Endodermal cell (in vitro differentiated cells): ENCODE measurements at regions not wholly inside any gene's neighbourhood (a gene's known extent, or its start where the extent isn't known, plus 50 kb on each side); places are given as distances from the start of the nearest gene placed in this dataset.

Experiments
- DNase-seq: peaks from one replicate; pipeline ENCODE4 v3.0.0-alpha.2; 2017
- H3K27ac ChIP-seq: 2 replicates; pipeline ENCODE4 v1.5.1; 2013; ENCODE audit warnings: mild to moderate bottlenecking, low read depth, low read length, moderate library complexity
- H3K27me3 ChIP-seq: 2 replicates; pipeline ENCODE4 v1.6.1; 2013; ENCODE audit warnings: mild to moderate bottlenecking, low read length, moderate library complexity; ENCODE audit not compliant: insufficient read depth, control insufficient read depth, poor library complexity, severe bottlenecking
- H3K36me3 ChIP-seq: 2 replicates; pipeline ENCODE4 v1.7.0; 2013; ENCODE audit warnings: mild to moderate bottlenecking, low read length, moderate library complexity; ENCODE audit not compliant: control insufficient read depth, insufficient read depth
- H3K4me1 ChIP-seq: one replicate; pipeline ENCODE4 v1.7.0; 2013; ENCODE audit warnings: low read length; ENCODE audit not compliant: control insufficient read depth, insufficient read depth
- H3K4me3 ChIP-seq: 2 replicates; pipeline ENCODE4 v1.5.1; 2013; ENCODE audit warnings: mild to moderate bottlenecking, low read length, moderate library complexity
- H3K9ac ChIP-seq: 2 replicates; pipeline ENCODE4 v1.6.1; 2013; ENCODE audit warnings: mild to moderate bottlenecking, low read length, moderate library complexity; ENCODE audit not compliant: poor library complexity, severe bottlenecking; ENCODE audit errors: extremely low read depth
- H3K9me3 ChIP-seq: 2 replicates; pipeline ENCODE4 v1.6.1; 2013; ENCODE audit warnings: mild to moderate bottlenecking, low read length, moderate library complexity; ENCODE audit not compliant: control insufficient read depth
- H3K27ac Mint-ChIP-seq: 2 replicates; pipeline ENCODE4 v1.8.0; 2020; ENCODE audit warnings: mixed read lengths
- H3K27me3 Mint-ChIP-seq: 2 replicates; pipeline ENCODE4 v1.8.0; 2021; ENCODE audit warnings: mild to moderate bottlenecking, mixed read lengths; ENCODE audit not compliant: insufficient read depth
- H3K36me3 Mint-ChIP-seq: 2 replicates; pipeline ENCODE4 v1.8.0; 2020; ENCODE audit warnings: low read depth, mixed read lengths
- H3K4me1 Mint-ChIP-seq: 2 replicates; pipeline ENCODE4 v1.8.0; 2020; ENCODE audit warnings: mixed read lengths
- H3K4me3 Mint-ChIP-seq: 2 replicates; pipeline ENCODE4 v1.8.0; 2020; ENCODE audit warnings: mild to moderate bottlenecking, moderate library complexity, mixed read lengths
- H3K9me3 Mint-ChIP-seq: 2 replicates; pipeline ENCODE4 v1.8.0; 2020; ENCODE audit warnings: mild to moderate bottlenecking, mixed read lengths
- WGBS, 2 experiments: methylation state at CpG; one replicate each; pipeline versions ENCODE4 v1.1.5 to v1.1.7; 2013; ENCODE audit warnings: missing lambda C conversion rate in 2 of 2, mixed read lengths in 1 of 2; ENCODE audit not compliant: insufficient coverage in 1 of 2, insufficient read length in 1 of 2; 5-methylcytosine and 5-hydroxymethylcytosine counted together
- TF ChIP-seq, protein P1 (sequence below): fragments of 200-600 bp; sonication (generic); conservative IDR thresholded peaks from 2 replicates; pipeline ENCODE4 v1.5.0; 2021; ENCODE audit warnings: antibody characterized with exemption, mild to moderate bottlenecking

GRCh38 chr11:29282088-29282487, 734.7 kb downstream of the KCNA4 start:
- Mint-ChIP-seq H3K4me3 (no peak overlapping the region), H3K36me3 (no peaks in the 10 kb centered on the region), H3K27ac (no peak overlapping the region), H3K27me3 (no peaks in the 10 kb centered on the region), H3K9me3 (no peaks in the 10 kb centered on the region), H3K4me1 (no peaks in the 10 kb centered on the region)
- no peaks in the 10 kb centered on the region for H3K36me3 ChIP-seq
- H3K9me3 ChIP-seq = no peaks in the 10 kb centered on the region
- H3K27me3 ChIP-seq = no peaks in the 10 kb centered on the region
- TF ChIP-seq, protein P1, sequence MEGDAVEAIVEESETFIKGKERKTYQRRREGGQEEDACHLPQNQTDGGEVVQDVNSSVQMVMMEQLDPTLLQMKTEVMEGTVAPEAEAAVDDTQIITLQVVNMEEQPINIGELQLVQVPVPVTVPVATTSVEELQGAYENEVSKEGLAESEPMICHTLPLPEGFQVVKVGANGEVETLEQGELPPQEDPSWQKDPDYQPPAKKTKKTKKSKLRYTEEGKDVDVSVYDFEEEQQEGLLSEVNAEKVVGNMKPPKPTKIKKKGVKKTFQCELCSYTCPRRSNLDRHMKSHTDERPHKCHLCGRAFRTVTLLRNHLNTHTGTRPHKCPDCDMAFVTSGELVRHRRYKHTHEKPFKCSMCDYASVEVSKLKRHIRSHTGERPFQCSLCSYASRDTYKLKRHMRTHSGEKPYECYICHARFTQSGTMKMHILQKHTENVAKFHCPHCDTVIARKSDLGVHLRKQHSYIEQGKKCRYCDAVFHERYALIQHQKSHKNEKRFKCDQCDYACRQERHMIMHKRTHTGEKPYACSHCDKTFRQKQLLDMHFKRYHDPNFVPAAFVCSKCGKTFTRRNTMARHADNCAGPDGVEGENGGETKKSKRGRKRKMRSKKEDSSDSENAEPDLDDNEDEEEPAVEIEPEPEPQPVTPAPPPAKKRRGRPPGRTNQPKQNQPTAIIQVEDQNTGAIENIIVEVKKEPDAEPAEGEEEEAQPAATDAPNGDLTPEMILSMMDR = no peak
- WGBS, 2 experiments = 57 to 83% methylated on average over 1 to 2 of the region's 2 CpGs
- no peak for DNase-seq
- no peaks in the 10 kb centered on the region for H3K4me1 ChIP-seq
- no peak overlapping the region for H3K27ac ChIP-seq
- H3K9ac ChIP-seq = no peak overlapping the region
- H3K4me3 ChIP-seq = no peak overlapping the region

DNA sequence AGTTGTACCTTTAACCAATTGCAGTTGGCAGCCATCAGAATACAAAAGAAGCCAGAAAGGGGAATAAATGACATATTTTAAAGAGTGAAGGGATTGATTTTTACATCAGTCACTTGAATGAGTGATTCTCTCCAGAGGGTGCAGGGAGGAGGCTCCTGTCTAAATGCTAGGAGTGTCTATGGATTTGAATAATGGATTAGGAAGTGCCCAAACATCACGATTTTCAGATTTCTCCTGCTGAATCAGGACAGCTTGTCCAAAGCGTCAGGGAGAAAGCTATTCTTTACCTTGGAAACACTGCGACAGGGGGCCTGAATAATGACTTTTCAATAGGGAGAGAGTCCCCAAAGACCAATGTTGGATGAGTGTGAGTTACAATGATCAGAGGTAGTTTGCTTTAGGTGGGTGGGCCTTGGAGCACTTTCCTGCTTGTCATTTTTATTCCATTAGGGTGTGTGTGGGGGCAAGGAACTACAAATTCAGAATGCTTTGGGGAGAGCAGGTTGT, 735.5 kb downstream of the KCNA4 start:
- H3K4me3 Mint-ChIP-seq = no peak overlapping the region
- H3K27me3 ChIP-seq = no peaks in the 10 kb centered on the region
- H3K27ac Mint-ChIP-seq = no peak overlapping the region
- DNase-seq = no peak
- no peaks in the 10 kb centered on the region for H3K36me3 Mint-ChIP-seq
- no peak overlapping the region for H3K4me3 ChIP-seq
- 88 to 90% methylated on average over 2 to 3 of the region's 3 CpGs for WGBS, 2 experiments
- no peaks in the 10 kb centered on the region for H3K4me1 Mint-ChIP-seq
- no peak overlapping the region for H3K9ac ChIP-seq
- no peaks in the 10 kb centered on the region for H3K27me3 Mint-ChIP-seq
- TF ChIP-seq, protein P1 = no peak
- H3K9me3 Mint-ChIP-seq = no peaks in the 10 kb centered on the region
- no peaks in the 10 kb centered on the region for H3K36me3 ChIP-seq
- H3K27ac ChIP-seq = no peak overlapping the region
- H3K9me3 ChIP-seq = no peaks in the 10 kb centered on the region
- no peaks in the 10 kb centered on the region for H3K4me1 ChIP-seq

DNA sequence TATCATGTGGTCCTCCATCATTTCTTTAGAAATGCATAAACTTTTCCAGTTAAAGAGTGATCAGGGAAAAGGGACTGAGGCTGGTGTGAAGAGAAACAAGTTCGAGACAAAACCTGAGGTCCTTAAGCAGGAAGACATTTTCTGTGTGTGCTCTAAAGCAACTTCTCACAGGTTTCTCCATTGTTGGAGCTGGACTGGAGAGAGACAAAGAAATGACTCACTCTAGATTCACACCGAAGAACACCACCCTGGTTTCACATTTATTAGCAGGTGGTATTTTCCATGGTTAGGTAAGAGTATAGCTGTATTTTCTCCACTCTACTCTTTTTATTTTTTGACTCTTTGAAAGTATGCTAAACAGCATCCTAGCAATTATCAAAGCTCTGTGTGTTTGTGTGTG, 736.4 kb downstream of the KCNA4 start:
- Histone ChIP-seq H3K27ac (no peak overlapping the region), H3K9ac (no peak overlapping the region), H3K36me3 (no peaks in the 10 kb centered on the region), H3K27me3 (no peaks in the 10 kb centered on the region), H3K9me3 (no peaks in the 10 kb centered on the region), H3K4me1 (no peaks in the 10 kb centered on the region), H3K4me3 (no peak overlapping the region)
- TF ChIP-seq, protein P1 = no peak
- WGBS, 2 experiments = 64 to 86% methylated on average over 1 of the region's 2 CpGs
- H3K9me3 Mint-ChIP-seq = no peaks in the 10 kb centered on the region
- no peaks in the 10 kb centered on the region for H3K36me3 Mint-ChIP-seq
- no peaks in the 10 kb centered on the region for H3K4me1 Mint-ChIP-seq
- H3K27me3 Mint-ChIP-seq = no peaks in the 10 kb centered on the region
- no peak overlapping the region for H3K27ac Mint-ChIP-seq
- no peak for DNase-seq
- no peak overlapping the region for H3K4me3 Mint-ChIP-seq
